PFSK-1 (cell line): ENCODE measurements at regions not wholly inside any gene's neighbourhood (a gene's known extent, or its start where the extent isn't known, plus 50 kb on each side); places are given as distances from the start of the nearest gene placed in this dataset.

Experiments used
- FOXP2 ChIP-seq: optimal IDR thresholded peaks from 2 replicates; pipeline ENCODE3; 2011; ENCODE audit warnings: borderline replicate concordance, control low read depth, inconsistent platforms; ENCODE audit not compliant: insufficient read depth; ENCODE audit errors: extremely low read length, extremely low read depth
- POLR2AphosphoS5 ChIP-seq: IDR thresholded peaks from 2 replicates; pipeline ENCODE4 v1.6.1; 2012; ENCODE audit warnings: low read depth, mild to moderate bottlenecking, control low read depth, low read length, moderate library complexity
- REST ChIP-seq, 2 experiments: IDR thresholded peaks; 2 replicates each; pipeline versions ENCODE4 v1.6.1 to v1.8.0; 2011 to 2012; ENCODE audit warnings: low read depth in 2 of 2, low read length in 2 of 2, control low read depth in 1 of 2, inconsistent platforms in 1 of 2, mild to moderate bottlenecking in 1 of 2, moderate library complexity in 1 of 2; ENCODE audit not compliant: insufficient read depth in 1 of 2
- SIN3A ChIP-seq: IDR thresholded peaks from 2 replicates; pipeline ENCODE4 v1.6.1; 2012; ENCODE audit warnings: mild to moderate bottlenecking, low read length, moderate library complexity, borderline replicate concordance; ENCODE audit not compliant: insufficient read depth
- TAF1 ChIP-seq: IDR thresholded peaks from 2 replicates; pipeline ENCODE4 v1.6.1; 2012; ENCODE audit warnings: low read length, control low read depth, borderline replicate concordance; ENCODE audit not compliant: insufficient read depth

DNA sequence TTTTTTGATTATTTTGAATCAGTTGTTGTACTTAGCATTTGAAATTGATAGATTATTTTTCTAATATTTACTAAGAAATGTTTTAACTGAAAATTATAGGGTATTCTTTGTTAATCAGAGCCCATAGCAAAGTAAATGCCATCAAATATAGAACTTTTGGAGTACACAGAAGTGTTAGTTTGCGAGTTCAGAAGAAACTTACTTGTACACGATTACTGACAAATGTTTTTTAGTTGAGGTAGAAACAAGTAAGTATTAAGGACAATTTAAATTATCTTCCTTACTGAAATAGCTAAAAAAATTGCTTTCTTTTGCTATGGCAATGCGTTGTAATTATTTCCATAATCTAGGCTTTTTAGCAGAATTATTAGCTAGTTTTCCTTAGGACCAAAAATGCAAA lies 692.2 kb downstream of the USP25 start:
- TF ChIP-seq FOXP2 (no peak), SIN3A (no peak), REST (IDR thresholded peaks at IDR 0.05; ENCODE audit: insufficient read depth in 1 of 2, low read depth in 2 of 2, low read length in 2 of 2) (no peak), POLR2AphosphoS5 (no peak), TAF1 (no peak)

GRCh38 chr21:16422702-16423101 lies 692.9 kb downstream of the USP25 start:
- TF ChIP-seq SIN3A (no peak), TAF1 (no peak), REST (IDR thresholded peaks at IDR 0.05; ENCODE audit: insufficient read depth in 1 of 2, low read depth in 2 of 2, low read length in 2 of 2) (no peak), FOXP2 (no peak), POLR2AphosphoS5 (no peak)

GRCh38 chr21:16423921-16424320 lies 694.1 kb downstream of the USP25 start:
- TF ChIP-seq SIN3A (no peak), FOXP2 (no peak), POLR2AphosphoS5 (no peak), TAF1 (no peak), REST (IDR thresholded peaks at IDR 0.05; ENCODE audit: insufficient read depth in 1 of 2, low read depth in 2 of 2, low read length in 2 of 2) (no peak)

- TF ChIP-seq TAF1: no peak
- TF ChIP-seq REST (IDR thresholded peaks at IDR 0.05; ENCODE audit: insufficient read depth in 1 of 2, low read depth in 2 of 2, low read length in 2 of 2): no peak
- no peak for TF ChIP-seq POLR2AphosphoS5
- no peak for TF ChIP-seq FOXP2
- TF ChIP-seq SIN3A: no peak
Measured at GRCh38 chr21:16424331-16424751, 694.6 kb downstream of the USP25 start.

GRCh38 chr21:16425376-16425775 lies 695.6 kb downstream of the USP25 start:
- TF ChIP-seq SIN3A (no peak), FOXP2 (no peak), POLR2AphosphoS5 (no peak), TAF1 (no peak), REST (IDR thresholded peaks at IDR 0.05; ENCODE audit: insufficient read depth in 1 of 2, low read depth in 2 of 2, low read length in 2 of 2) (no peak)
